Right lobe of liver (tissue), 4 donors: ENCODE measurements at regions not wholly inside any gene's neighbourhood (a gene's known extent, or its start where the extent isn't known, plus 50 kb on each side); places are given as distances from the start of the nearest gene placed in this dataset.

Source experiments
- CTCF ChIP-seq, 4 donors: fragments of 200-600 bp in 3 of 4; fragments of 450-650 bp in 1 of 4; IDR thresholded peaks; one replicate each; pipeline versions ENCODE4 v1.5.1 to v1.8.0; 2016 to 2022; ENCODE audit warnings: antibody characterized with exemption in 4 of 4, mild to moderate bottlenecking in 2 of 4
- POLR2A ChIP-seq: fragments of 450-650 bp; IDR thresholded peaks from one replicate; pipeline ENCODE4 v1.6.1; 2017; ENCODE audit warnings: antibody characterized with exemption, mild to moderate bottlenecking
- donor health status: DM: no; HTN: no; CAD: no.
- donor health status: DM: no; HTN: no; CAD: no.
- donor health status: DM: no; HTN: yes; CAD: no.

- TF ChIP-seq CTCF (IDR thresholded peaks at IDR 0.05) = no peak
- no peak for TF ChIP-seq POLR2A
Measured at GRCh38 chr4:134529629-134530028, 328.0 kb upstream of the PABPC4L start.
